ENCODE measurements at regions not wholly inside any gene's neighbourhood (a gene's known extent, or its start where the extent isn't known, plus 50 kb on each side); places are given as distances from the start of the nearest gene placed in this dataset.

GRCh38 chr3:72320095-72320954, 527.9 kb downstream of the SHQ1 start:
- no peak for TF ChIP-seq CTCF (IDR thresholded peaks at IDR 0.05)
- TF ChIP-seq POLR2A (IDR thresholded peaks at IDR 0.05): no peak
- TF ChIP-seq POLR2AphosphoS5 (IDR thresholded peaks at IDR 0.05): no peak
- TF ChIP-seq EP300 (IDR thresholded peaks at IDR 0.05): no peak

Measured in gastroesophageal sphincter (tissue), 3 donors.